ENCODE measurements at regions not wholly inside any gene's neighbourhood (a gene's known extent, or its start where the extent isn't known, plus 50 kb on each side); places are given as distances from the start of the nearest gene placed in this dataset.

DNA sequence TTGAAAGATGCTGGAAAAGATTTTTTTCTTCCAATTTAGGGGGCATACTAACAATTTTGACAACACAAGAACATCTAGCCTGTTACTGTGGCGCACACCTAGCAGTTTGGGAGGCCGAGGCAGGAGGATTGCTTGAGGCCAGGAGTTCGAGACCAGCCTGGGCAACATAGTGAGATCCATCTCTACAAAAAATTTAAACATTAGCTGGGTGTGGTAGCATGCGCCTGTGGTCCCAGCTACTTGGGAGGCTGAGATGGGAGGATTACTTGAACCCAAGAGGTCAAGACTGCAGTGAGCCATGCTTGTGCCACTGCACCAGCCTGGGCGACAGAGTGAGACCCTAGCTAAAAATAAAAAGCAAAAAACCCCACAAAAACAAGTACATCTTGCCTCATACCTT lies 168.8 kb downstream of the TANC2 start:
- DNase-seq: no peak

GRCh38 chr17:63136369-63137012 lies 170.5 kb downstream of the TANC2 start:
- no peak for DNase-seq

DNA sequence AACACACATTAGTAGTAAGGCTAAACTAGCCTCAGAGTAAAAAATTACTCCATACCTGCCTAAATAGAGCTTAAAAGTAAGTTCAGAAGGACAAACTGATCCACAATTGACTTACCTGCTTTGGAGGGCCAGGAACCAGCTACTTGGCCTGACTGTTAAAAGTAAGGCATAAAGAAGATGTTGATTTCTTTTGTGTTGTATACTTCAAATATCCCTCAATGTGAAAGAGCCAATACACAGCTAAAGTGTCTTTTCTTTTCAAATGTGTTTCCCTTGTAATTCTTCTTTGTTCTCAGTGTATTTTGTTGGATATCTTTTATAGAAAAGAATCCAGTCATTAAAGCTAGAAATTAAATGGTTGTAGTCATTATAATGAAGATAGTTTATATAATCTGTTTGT lies 171.1 kb downstream of the TANC2 start:
- no peak for DNase-seq

DNA sequence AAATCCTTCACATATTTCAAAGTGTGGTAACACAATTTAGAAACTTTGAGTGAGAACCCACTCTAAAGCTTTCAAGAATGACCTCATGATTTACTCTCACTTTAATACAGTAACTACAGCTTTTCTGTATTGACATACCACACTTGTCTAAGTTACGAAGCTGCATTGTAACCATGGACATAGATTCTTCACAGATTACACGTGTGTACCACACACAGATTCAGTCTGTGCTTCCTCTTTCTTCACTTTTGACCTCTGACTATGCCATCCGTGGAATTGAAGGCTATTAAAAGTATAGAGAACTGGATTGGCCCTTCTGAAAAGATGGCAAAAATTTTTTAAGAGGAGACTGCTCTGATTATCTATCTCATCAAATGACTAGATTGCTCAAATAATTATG lies 172.7 kb downstream of the TANC2 start:
- DNase-seq: no peak

DNA sequence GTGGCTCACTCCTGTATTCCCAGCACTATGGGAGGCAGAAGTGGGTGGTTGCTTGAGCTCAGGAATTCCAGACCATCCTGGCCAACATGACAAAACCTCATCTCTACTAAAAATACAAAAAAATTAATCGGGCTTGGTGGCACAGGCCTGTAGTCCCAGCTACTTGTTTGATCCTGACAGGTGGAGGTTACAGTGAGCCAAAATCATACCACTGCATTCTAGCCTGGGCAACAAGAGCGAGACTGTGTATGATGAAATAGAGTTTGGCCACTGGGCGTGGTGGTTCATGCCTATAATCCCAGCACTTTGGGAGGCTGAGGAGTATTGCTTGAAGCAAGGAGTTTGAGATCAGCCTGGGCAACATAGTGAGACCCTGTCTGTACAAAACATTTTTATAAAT lies 173.3 kb downstream of the TANC2 start:
- no peak for DNase-seq

GRCh38 chr17:63140255-63140654 lies 174.2 kb downstream of the TANC2 start:
- no peak for DNase-seq

DNA sequence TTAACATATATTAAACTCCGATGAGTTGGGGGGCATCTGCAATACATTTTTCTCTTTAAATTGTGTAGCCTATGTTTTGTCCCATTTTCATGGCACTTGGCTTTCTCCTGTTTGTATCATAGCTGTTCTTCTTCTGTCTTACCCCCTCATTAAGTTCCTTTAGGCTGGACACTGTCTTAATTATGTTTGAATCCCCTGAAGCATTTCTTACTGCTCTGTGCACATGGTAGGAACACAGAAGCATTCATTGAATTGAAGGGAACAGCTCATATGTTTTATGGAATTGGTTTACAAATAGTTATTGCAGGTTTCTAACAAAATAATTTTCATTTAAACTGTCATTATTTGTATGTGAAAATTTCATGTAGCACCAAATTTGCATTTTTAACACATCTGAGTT lies 176.8 kb downstream of the TANC2 start:
- no peak for DNase-seq

- no peak for DNase-seq
Observed at GRCh38 chr17:63150490-63150889, 184.5 kb downstream of the TANC2 start.

DNA sequence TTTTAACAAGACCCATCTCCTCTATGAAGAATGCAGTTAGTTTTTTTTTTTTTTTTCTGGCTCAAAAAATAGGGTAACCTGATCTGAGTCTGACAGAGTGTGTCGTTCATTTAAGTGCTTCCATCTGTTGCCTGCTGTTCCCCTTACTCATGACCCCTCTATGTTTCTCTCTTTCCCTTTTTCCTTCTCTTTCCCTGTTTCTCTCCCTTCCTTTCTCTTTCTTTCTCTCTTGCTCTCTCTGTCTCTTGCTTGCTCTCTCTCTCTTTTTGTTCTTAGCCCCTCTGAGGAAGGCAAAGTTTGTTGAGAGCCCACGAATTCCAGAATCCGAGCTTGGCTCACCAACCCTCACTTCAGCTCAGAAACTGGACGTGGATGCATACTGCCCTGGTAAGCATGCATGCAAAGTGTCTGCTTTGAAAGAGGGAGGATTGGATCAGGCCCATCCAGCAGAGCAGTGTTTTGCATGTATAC lies 185.0 kb downstream of the TANC2 start:
- DNase-seq: no peak

DNA sequence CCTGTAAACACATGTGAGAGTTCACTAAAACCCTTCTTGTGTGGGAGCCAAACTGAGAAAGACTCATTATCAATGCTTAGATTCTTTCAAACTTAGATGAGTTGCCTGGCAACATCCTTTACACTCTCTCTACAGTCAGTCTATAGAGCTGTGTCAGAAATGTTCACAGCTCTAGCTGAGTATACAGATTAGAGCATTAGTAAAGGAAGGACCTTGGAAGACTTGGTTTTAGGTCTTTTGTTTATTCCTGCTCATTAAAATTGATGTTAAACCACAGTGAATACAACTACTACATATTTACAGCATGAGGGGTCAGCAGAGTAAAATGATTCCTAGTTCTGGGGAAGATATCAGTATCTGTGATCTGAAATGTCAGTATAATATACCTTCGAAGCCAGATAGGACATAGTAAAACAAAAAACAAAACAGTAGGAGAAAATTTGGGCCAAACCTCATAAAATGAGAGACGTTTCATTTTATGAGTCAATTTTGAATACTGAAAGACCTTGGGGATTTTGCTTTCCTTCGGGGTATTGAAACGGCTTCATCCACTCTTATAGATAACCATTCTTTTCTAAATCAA lies 186.0 kb downstream of the TANC2 start:
- DNase-seq: no peak

DNA sequence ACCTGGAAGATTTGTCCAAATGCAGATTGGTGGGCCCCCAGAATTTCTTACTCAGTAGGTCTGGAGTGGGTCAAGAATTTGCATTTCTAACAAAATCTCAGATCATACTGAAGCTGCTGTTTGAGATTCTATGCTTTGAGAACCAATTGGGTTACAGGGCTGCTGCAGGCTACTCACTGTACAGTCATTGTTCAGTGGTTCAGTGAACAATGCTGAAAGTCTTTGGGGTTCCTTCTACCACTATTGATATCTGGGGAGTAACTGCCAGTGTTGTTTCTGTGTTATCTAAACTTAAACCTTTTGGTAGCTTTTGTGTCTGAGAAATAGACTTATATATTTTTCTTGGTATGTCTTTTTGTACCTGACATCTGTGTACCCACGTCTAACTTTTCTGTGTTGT lies 187.5 kb downstream of the TANC2 start:
- DNase-seq: no peak

DNA sequence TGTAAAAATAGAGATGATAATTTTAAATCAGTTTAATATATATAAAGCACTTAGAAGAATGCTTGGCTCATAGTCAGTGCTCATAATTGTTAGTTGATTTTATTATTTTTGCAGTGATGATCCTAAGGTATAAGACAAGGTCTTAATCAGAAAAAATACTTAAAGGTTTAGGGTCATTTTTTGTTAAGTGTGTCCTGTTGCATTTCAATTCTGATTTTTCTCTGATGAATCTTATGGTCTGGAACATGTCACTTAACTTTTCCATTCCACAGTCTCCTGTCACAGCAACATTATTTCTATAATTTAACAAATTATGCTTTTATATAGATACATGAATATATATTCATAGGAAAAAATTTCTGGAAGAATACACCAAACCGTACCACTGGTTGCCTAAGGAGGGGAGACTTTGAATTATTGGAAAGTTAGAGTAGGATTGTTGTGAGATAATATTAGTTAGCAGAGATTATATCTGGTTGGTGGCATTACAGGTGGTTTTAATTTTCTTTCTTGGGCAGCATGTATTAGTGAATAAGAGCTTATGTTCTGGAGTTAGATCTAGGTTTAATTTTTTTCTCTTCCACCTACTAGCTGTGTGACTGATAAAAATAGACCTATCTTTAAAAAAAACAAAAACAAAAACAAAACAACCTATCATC lies 188.7 kb downstream of the TANC2 start:
- DNase-seq: no peak

GRCh38 chr17:63156986-63157385 lies 191.0 kb downstream of the TANC2 start:
- no peak for DNase-seq

- DNase-seq: no peak
Observed at GRCh38 chr17:63162406-63163157, 196.5 kb downstream of the TANC2 start.

- DNase-seq: no peak
Observed at GRCh38 chr17:63163158-63163520, 197.1 kb downstream of the TANC2 start.

DNA sequence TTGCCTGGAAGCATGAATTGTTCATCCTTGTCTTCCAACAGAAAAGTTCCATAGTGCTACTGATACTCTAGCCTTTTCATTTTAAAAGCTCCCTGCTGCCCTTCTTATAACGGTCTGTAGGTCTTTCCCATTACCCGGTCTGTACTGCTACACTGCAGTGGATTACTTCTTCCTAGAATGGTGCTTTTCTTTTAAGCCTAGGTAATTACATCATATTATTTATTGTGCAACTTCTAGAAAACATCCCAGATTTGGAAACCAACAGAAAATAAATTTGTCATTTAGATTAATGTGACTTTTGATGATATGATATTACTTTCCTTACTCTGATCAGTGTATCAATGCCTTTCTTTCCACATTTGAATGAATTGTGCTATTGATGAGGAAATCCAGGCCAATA lies 199.4 kb downstream of the TANC2 start:
- DNase-seq: no peak

DNA sequence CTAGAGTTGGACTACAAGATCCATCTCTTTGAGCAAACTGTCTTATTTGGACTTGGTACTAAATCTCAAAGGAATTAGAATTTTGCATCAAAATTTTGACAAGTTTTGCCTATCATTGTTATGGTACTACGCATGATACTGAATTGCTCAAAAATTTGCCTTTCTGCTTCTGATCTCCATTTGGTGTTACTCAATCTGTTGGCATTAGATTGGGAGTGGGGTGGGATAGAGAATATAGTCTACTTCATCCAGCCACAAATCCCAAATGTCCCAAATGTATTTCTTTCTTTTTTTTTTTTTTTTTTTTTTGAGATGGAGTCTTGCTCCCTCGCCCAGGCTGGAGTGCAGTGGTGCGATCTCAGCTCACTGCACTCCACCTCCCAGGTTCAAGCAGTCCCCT lies 204.8 kb downstream of the TANC2 start:
- DNase-seq: no peak

DNA sequence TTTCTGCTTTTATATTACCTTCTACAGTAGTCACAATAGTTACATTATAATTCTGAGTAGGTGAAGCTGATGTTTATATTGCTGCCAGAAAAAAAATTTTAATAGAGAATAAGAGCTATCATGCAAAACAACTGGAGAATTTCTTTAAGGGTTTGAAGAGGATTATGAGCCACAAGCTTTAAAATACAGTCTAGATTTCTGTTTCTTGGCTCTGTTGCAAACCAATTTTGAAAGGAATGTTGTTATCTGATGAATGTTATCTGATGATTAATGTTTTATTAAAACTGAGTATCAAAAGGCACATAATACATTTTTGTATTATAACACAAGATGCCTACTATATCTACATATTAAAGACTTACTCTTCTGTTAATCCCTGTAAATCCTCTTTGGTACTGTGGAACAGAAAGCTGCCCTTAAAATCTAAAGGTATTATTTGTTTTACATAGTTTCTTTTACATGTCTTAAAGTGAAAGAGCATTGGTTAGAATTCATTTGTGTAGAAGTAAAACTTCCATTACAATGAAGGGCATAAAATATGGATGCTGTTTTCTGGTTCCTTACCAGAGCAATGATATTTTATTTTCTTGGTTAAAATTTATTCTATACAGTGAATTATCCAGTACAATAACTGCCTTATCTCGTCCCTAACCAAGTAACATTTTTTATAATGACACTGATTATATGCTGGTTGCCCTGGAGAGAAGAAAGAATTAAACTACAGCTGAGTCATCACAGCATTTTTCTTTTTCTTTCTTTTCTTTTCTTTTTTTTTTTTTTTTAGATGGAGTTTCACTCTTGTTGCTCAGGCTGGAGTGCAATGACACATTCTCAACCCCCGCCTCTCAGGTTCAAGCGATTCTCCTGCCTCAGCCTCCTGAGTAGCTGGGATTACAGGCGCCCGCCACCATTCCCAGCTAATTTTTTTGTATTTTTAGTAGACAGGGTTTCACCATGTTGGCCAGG lies 205.7 kb downstream of the TANC2 start:
- no peak for DNase-seq

DNA sequence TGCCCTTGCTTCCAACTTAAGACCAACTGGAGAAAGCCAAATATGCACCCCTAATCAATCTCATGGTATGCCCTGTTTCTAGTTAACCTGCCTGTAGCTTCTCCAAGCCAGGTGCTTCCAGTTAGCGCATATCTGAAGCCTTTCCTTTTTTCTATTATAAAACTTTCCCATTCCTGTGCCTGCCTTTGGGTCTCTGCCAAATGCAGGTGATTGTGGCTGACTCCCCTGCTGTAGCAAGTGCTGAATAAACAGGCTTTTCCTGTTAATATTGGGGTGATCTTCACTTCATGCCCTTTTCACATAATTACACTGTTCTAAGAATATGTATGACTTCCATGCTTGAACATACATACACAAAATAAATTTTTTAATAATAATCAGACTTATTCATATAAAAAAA lies 207.4 kb downstream of the TANC2 start:
- DNase-seq: no peak

DNA sequence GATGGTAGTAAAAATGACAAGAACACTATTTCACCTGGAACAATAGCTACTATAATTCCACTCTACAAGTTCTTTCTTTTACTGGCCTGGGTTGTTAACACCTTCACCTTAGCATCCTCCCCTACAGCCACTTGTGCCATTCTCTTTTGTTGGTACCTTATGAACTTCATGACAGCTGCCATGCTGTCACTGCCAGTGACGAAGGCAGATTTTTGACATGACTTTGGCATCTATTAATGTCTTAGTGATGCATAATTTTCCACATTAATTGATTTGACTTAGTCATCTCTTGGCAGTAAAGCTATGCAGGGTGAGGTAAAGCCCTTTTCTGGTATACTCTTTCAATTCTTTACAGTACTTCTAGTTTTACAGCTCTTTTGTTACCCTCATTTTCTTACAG lies 207.9 kb downstream of the TANC2 start:
- no peak for DNase-seq

GRCh38 chr17:63178530-63178929 lies 212.5 kb downstream of the TANC2 start:
- DNase-seq: no peak

- DNase-seq: no peak
Observed at GRCh38 chr17:63181856-63182255, 215.8 kb downstream of the TANC2 start.

- DNase-seq: no peak
Observed at GRCh38 chr17:63185420-63185819, 219.4 kb downstream of the TANC2 start.
